ENCODE measurements at regions not wholly inside any gene's neighbourhood (a gene's known extent, or its start where the extent isn't known, plus 50 kb on each side); places are given as distances from the start of the nearest gene placed in this dataset.

GRCh38 chr3:124584245-124584551, 146.1 kb upstream of the UMPS start:
- intact Hi-C loops (cut with micrococcal nuclease; ENCODE audit: unreplicated experiment), result no loop called here
- no peaks in the 10 kb centered on the region for H3K4me1 ChIP-seq (ENCODE audit: control insufficient read depth, insufficient read depth, low read length)
- peak overlapping the region; percentile 42 to 47; a peak in 3 of 4 replicates for H3K4me3 ChIP-seq (ENCODE audit: low read depth in 2 of 2, low read length in 2 of 2)
- peaks cover 43% of the 10 kb centered on the region for H3K27me3 ChIP-seq (ENCODE audit: control insufficient read depth, insufficient read depth, low read length)
- H3K36me3 ChIP-seq (ENCODE audit: control insufficient read depth, insufficient read depth, low read length), result no peaks in the 10 kb centered on the region
- in situ Hi-C loops (cut with HindIII; ENCODE audit: low pct_unique_long_range_greater_than_20kb, low sequenced_read_pairs), result no loop called here
- DNase-seq (ENCODE audit: low read depth, low spot score) (no peak), ATAC-seq (no peak)
- ChIA-PET CTCF (no interaction called here), POLR2A (no interaction called here)
- no peak overlapping the region for H3K27ac ChIP-seq (ENCODE audit: low read length)
- no peak for TF ChIP-seq CTCF (IDR thresholded peaks at IDR 0.05)
- TF ChIP-seq POLR2AphosphoS5 (IDR thresholded peaks at IDR 0.05; ENCODE audit: low read depth, low read length), result no peak
- no peak for TF ChIP-seq REST (IDR thresholded peaks at IDR 0.05; ENCODE audit: insufficient read depth in 1 of 2, low read depth in 2 of 2, low read length in 1 of 2)
- no peak for TF ChIP-seq SIN3A (IDR thresholded peaks at IDR 0.05; ENCODE audit: borderline replicate concordance, insufficient read depth, low read depth, low read length)
- TF ChIP-seq TCF7L2 (IDR thresholded peaks at IDR 0.05; ENCODE audit: low read depth, low read length), result no peak
- H3K9me3 ChIP-seq (ENCODE audit: control insufficient read depth, insufficient read depth, low read depth, low read length), result no peaks in the 10 kb centered on the region
- BruUV-seq (replicated peaks), result no TSS peak

- ChIA-PET POLR2A (no interaction called here), CTCF (no interaction called here)
- Histone ChIP-seq H3K4me1 (ENCODE audit: control insufficient read depth, insufficient read depth, low read length) (no peaks in the 10 kb centered on the region), H3K27me3 (ENCODE audit: control insufficient read depth, insufficient read depth, low read length) (peaks cover 40% of the 10 kb centered on the region), H3K4me3 (ENCODE audit: low read depth in 2 of 2, low read length in 2 of 2) (peak overlapping the region; percentile 42 to 47), H3K36me3 (ENCODE audit: control insufficient read depth, insufficient read depth, low read length) (no peaks in the 10 kb centered on the region), H3K9me3 (ENCODE audit: control insufficient read depth, insufficient read depth, low read depth, low read length) (no peaks in the 10 kb centered on the region), H3K27ac (ENCODE audit: low read length) (no peak overlapping the region)
- no peak for TF ChIP-seq SIN3A (IDR thresholded peaks at IDR 0.05; ENCODE audit: borderline replicate concordance, insufficient read depth, low read depth, low read length)
- TF ChIP-seq POLR2AphosphoS5 (IDR thresholded peaks at IDR 0.05; ENCODE audit: low read depth, low read length), result no peak
- TF ChIP-seq TCF7L2 (IDR thresholded peaks at IDR 0.05; ENCODE audit: low read depth, low read length), result no peak
- no peak for TF ChIP-seq REST (IDR thresholded peaks at IDR 0.05; ENCODE audit: insufficient read depth in 1 of 2, low read depth in 2 of 2, low read length in 1 of 2)
- TF ChIP-seq CTCF (IDR thresholded peaks at IDR 0.05), result no peak
- BruUV-seq (replicated peaks), result no TSS peak
- peak; percentile 95 for ATAC-seq
- intact Hi-C loops (cut with micrococcal nuclease; ENCODE audit: unreplicated experiment), result no loop called here
- in situ Hi-C loops (cut with HindIII; ENCODE audit: low pct_unique_long_range_greater_than_20kb, low sequenced_read_pairs), result no loop called here
- no peak for DNase-seq (ENCODE audit: low read depth, low spot score)
These were observed 145.5 kb upstream of the UMPS start for GRCh38 chr3:124584552-124585391.
